ENCODE measurements at regions not wholly inside any gene's neighbourhood (a gene's known extent, or its start where the extent isn't known, plus 50 kb on each side); places are given as distances from the start of the nearest gene placed in this dataset.

- no peaks in the 10 kb centered on the region; a peak in 1 of 5 replicates for H3K4me1 ChIP-seq (replicated peaks in 1 of 2; ENCODE audit: control insufficient read depth in 2 of 2, insufficient read depth in 2 of 2, low read length in 2 of 2)
- FAIRE-seq: no peak
- no peaks in the 10 kb centered on the region for H4K20me1 ChIP-seq (replicated peaks; ENCODE audit: control insufficient read depth, insufficient read depth, low read length)
- no peak overlapping the region for H3K4me3 ChIP-seq
- TF ChIP-seq PRDM10 (IDR thresholded peaks at IDR 0.05; ENCODE audit: partially characterized antibody): no peak
- no peak for TF ChIP-seq MEF2A (IDR thresholded peaks at IDR 0.05; ENCODE audit: control insufficient read depth, low read depth, low read length)
- no peak for TF ChIP-seq ADNP (tag; IDR thresholded peaks at IDR 0.05)
- TF ChIP-seq BCOR (IDR thresholded peaks at IDR 0.05): no peak
- TF ChIP-seq FOXJ3 (CRISPR knock-in tag; IDR thresholded peaks at IDR 0.05): no peak
- TF ChIP-seq ZNF184 (CRISPR knock-in tag; IDR thresholded peaks at IDR 0.05): no peak
- TF ChIP-seq NFE2 (IDR thresholded peaks at IDR 0.05; ENCODE audit: low read depth): no peak
- TF ChIP-seq ZNF583 (CRISPR knock-in tag; IDR thresholded peaks at IDR 0.05): no peak
- TF ChIP-seq ZNF347 (CRISPR knock-in tag; IDR thresholded peaks at IDR 0.05; ENCODE audit: low read depth): no peak
- TF ChIP-seq EZH2 (IDR thresholded peaks at IDR 0.05; ENCODE audit: borderline replicate concordance, low read depth, low read length): no peak
- TF ChIP-seq RBM39 (optimal IDR thresholded peaks at IDR 0.05; ENCODE audit: low read depth, low read length): no peak
- TF ChIP-seq SMAD4 (CRISPR knock-in tag; conservative IDR thresholded peaks at IDR 0.05): no peak
- TF ChIP-seq FOS (IDR thresholded peaks at IDR 0.05; ENCODE audit: extremely low read depth, insufficient read length): no peak
- no peak for TF ChIP-seq ZFX (CRISPR knock-in tag; IDR thresholded peaks at IDR 0.05)
- no peak for TF ChIP-seq ZNF695 (CRISPR knock-in tag; IDR thresholded peaks at IDR 0.05)
- TF ChIP-seq ATF7 (IDR thresholded peaks at IDR 0.05): no peak
- TF ChIP-seq SRSF9 (IDR thresholded peaks at IDR 0.05; ENCODE audit: borderline replicate concordance, low read depth, low read length): no peak
- TF ChIP-seq RHOXF2B (CRISPR knock-in tag; conservative IDR thresholded peaks at IDR 0.05): no peak
- TF ChIP-seq RFX7 (CRISPR knock-in tag; IDR thresholded peaks at IDR 0.05): no peak
- TF ChIP-seq ZNF75A (CRISPR knock-in tag; IDR thresholded peaks at IDR 0.05): no peak
- peaks cover 24 to 26% of the 10 kb centered on the region in 2 experiments for H3K27me3 ChIP-seq (ENCODE audit: control insufficient read depth in 2 of 2, insufficient read depth in 2 of 2, low read length in 2 of 2)
- intact Hi-C loops (cut with micrococcal nuclease) (no loop called here), in situ Hi-C loops (cut with MboI) (no loop called here)
- no peaks in the 10 kb centered on the region for H3K9me3 ChIP-seq (replicated peaks; ENCODE audit: control insufficient read depth, insufficient read depth, low read depth, low read length)
- no peak for ATAC-seq
- DNase-seq (ENCODE audit: extremely low read depth in 1 of 4, low spot score in 3 of 4): no peak
- ChIA-PET POLR2A (interaction anchor here (0.6 to 1.2 kb wide), 3 partner anchors 10 to 267 kb away, joined by 3 to 4 read pairs (median 3); no protein-coding TSS in a partner anchor), CTCF (ENCODE audit: low intra/inter-chr PET ratio) (no interaction called here)
- H3K79me2 ChIP-seq (ENCODE audit: control insufficient read depth, insufficient read depth, low read length): no peaks in the 10 kb centered on the region
- H3K4me2 ChIP-seq (ENCODE audit: insufficient read depth, low read length): no peak overlapping the region
- WGBS (ENCODE audit: insufficient coverage, low coverage, missing lambda C conversion rate): 0% methylated on average over 4 of the region's 4 CpGs
- H2AFZ ChIP-seq (ENCODE audit: low read depth, low read length): no peak overlapping the region
- no peak overlapping the region for H3K9ac ChIP-seq (ENCODE audit: insufficient read depth in 1 of 2, low read depth in 2 of 2, low read length in 2 of 2)
- no peak overlapping the region for H3K27ac ChIP-seq (ENCODE audit: extremely low read depth, low read depth, low read length)
- no peaks in the 10 kb centered on the region for H3K36me3 ChIP-seq (ENCODE audit: control insufficient read depth, insufficient read depth, low read length)
- no peaks in the 10 kb centered on the region for H3K9me1 ChIP-seq (ENCODE audit: control insufficient read depth, insufficient read depth, low read length)
- no TSS peak for BruUV-seq (replicated peaks)
Measured at GRCh38 chr16:22665803-22666202, 148.2 kb upstream of the HS3ST2 start.

All from K562 (cell line).